IPS-NIHi7 (cell line): ENCODE measurements at regions not wholly inside any gene's neighbourhood (a gene's known extent, or its start where the extent isn't known, plus 50 kb on each side); places are given as distances from the start of the nearest gene placed in this dataset.
"Not testable (repeated sequence)": the region's sequence is repeated elsewhere in the genome, so short reads cannot be mapped to it uniquely, and the experiment has no call there.

ENCODE experiments used
- DNase-seq: peaks from one replicate; pipeline ENCODE4 v3.0.0; 2012; ENCODE audit warnings: mixed read lengths; ENCODE audit errors: extremely low spot score

GRCh38 chr11:71332447-71332846 is 80.1 kb upstream of the SHANK2 start:
- DNase-seq = no peak

GRCh38 chr11:71332046-71332445 is 79.7 kb upstream of the SHANK2 start:
- DNase-seq = no peak

DNA sequence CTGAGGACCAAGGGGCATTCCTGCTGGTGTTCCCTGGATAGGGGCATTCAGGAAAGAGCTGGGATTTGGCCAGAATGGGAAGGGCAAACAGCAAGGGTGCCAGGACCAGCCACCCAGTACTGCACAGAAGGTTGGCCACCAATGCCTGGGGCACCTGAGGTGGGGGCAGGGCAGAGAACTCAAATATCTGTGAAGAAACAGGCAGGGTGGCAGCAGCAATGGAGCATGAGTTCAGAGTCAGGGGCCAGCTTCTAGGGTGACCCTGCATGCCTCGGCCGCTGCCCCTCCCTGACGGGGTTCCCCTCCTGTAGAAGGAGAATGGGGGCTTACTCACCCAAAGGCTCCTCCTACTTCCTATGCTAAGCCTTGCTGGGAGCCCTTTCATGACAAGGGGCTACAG is 79.3 kb upstream of the SHANK2 start:
- no peak for DNase-seq

DNA sequence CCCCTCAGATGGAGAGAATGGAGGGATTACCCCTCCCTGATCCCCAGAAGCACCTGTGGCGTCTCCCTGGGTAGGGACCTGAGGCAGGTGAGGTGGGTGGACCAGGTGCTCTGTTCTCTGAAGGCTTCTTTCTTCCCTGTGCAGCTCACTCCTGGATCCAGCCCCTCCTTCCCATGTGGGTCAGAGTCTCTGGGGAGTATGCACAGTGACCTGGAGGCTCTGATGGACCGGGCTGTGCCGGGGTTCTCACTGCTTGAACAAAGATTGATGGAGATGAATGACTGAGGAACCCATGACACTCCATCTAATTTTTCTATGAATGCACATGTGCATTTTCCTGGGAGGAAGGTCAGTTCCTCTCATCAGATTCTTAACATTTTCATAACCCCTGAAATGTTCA is 78.6 kb upstream of the SHANK2 start:
- DNase-seq = no peak

DNA sequence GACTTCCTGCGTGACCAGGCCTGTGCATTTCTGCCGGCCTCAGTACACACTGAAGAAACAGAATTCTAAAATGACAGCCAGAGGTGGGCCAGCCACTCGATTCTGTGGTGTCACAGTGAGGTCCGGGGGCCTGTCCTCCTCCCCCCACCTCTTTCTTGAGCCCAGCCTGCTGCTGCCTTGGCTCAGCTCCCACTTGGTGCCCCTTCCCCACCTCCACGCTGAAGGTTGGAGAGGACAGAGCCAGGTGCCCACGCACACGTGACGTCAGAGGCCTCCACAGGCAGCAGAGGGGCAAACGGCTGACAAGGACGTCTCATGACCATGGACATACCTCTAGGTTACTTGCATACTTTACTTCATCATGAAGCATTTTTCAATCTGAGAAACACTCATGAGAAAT is 78.0 kb upstream of the SHANK2 start:
- no peak for DNase-seq

DNA sequence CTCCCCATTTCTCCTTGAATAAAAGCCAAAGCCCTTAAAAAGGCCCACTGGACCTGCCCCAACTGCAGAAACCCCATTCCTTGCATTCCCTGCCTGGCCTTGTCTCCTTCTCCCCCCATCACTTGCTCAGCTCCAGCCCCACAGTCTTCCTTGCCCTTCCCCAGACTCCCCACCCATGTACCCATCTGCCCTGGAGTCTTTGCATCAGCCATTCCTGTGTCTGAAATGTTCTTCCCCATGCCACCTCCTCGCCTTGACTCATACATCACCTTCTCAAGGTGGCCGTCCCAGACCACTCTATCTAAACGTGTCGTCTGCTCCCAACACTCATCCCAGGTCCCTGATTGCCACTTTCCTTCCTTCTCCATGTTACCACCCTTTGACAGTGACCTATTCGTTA is 77.4 kb upstream of the SHANK2 start:
- no peak for DNase-seq

GRCh38 chr11:71329165-71329510 is 76.8 kb upstream of the SHANK2 start:
- no peak for DNase-seq

DNA sequence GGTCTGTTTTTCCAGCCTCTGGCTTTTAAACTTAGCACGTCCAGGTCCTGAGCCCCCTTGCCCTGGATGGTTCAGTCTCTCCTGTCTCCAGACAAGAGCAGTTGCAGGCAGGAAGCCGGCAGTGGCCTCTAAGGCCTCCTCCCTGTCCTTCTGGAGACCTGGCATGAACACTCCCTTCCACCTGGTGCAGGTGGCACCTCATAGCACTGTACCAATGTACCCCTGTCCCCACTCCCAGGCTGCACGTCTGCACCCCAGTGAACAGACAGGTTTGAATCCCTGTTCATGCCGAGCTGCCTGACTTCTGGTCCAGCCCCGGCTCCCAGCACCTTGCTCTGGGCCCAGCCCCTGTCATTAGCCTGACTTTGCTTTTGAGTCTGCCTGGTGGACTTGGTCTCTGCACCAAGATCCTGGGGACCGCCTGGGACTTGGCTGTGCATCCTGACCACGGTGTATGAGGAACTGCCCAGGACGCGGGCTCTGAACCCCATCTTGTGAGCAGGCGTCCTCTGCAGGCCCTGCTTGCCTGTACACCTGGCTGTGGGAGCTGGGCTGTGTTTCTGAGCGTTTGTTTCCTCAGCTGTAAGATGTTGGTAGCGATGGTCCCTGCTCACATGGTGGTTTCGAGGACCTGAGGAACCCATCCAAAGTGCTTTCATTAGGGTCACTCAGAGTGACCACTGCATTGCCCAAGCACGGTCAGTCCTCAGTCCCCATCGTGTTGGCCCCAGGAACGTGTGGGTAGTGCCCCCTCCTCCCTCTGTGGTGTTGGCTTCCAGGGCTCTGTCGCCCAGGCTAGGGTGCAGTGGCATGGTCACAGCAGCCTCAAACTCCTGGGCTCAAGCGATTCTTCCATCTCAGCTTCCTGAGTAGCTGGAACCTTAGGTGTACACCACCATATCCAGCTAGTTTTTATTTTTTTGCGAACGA is 75.0 kb upstream of the SHANK2 start:
- DNase-seq = no peak

GRCh38 chr11:71326328-71326940 is 74.1 kb upstream of the SHANK2 start:
- DNase-seq = no peak

GRCh38 chr11:71325418-71326327 is 73.3 kb upstream of the SHANK2 start:
- no peak for DNase-seq

DNA sequence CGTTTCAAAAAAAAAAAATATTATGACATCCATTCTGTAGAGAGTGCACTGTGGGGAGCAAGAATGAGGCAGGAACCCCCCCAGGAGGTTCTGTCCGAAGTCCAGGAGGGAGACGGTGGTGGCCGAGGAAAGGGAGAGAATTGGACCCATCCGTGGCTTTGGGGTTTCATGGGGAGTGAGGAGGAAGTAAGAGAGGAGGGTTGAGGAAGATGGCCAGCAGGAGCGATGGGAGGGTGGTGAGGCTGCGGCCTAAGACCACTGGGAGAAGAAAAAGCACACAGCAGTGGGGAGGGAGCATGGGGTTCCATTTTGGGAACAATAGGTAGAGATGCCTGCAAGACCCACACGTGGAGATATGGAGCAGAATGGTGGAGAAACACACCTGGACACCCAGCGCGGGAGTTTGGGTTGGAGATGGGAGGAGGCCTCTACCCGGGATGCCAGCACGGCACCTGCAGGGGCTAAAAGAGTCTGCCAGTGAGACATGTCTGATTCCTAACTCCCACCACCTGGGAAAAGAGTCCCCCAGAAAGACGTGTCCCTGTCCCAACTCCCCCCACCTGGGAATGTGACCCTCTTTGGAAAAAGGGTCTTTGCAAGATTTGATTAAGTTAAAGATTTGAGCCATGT is 72.5 kb upstream of the SHANK2 start:
- DNase-seq = no peak

DNA sequence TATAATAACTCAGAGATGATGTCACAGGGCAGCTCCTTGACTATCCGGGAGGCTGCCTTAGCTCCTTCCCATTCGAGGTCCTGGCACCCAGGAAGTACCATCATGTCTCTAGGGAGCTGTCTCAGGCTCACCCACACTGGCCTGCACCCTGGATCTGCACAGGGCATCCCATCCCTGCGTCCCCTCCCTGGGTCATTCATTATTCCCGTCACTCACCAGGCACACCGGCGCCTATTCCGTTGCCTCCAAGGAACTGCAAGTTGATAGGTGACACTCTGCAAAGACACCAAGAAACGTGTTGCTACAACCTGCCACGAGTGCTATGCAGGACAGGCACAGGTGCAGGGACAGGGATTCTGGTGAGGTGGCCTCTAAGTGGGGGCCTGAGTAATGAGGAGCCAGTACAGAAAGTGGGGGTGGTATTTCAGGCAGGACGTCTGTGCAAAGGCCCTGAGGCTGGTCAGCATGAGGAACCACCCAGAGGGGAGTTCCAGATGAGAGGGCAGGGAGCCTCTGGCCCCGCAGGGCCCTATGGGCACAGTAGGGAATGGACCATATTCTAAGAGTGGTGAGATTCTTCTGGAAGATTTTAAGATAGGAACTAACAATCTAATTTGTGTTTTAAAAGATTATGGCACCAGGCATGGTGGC is 71.6 kb upstream of the SHANK2 start:
- no peak for DNase-seq

DNA sequence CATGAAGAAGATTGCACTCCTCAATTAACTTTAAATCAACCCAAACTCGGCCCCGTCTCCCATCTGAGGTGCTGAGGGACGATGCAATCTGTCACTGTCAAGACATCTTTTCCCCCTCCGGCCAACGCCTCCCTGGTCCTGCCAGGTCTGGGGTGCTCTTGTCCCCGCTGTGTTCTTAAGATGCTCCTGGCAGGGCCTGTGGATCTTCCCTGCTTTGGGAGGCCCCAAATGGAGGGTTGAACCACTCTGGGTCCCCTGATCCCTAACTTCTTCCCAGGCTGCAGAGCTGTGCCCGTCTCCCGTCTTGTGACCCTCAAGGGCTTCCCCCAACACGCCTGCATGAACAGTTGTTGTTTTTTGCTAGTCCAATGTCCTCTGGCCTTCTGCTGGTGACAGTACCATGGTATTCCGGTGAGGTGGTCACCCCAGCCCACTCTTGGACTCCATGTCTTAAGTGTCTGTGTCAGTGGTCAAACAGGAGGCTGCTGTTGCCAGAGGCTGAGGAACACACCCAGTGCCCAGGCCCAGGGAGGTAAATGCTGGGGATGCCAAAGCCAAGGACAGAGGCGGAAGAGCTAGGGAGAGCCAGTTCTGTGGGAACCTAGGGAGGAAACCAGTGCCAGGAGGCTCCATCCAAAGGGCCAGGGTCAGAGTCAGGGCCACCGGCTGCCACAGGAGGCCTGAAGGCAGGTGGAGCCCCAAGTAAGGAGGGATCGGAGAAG is 70.6 kb upstream of the SHANK2 start:
- DNase-seq = no peak

GRCh38 chr11:71322192-71322735 is 69.9 kb upstream of the SHANK2 start:
- DNase-seq = no peak

DNA sequence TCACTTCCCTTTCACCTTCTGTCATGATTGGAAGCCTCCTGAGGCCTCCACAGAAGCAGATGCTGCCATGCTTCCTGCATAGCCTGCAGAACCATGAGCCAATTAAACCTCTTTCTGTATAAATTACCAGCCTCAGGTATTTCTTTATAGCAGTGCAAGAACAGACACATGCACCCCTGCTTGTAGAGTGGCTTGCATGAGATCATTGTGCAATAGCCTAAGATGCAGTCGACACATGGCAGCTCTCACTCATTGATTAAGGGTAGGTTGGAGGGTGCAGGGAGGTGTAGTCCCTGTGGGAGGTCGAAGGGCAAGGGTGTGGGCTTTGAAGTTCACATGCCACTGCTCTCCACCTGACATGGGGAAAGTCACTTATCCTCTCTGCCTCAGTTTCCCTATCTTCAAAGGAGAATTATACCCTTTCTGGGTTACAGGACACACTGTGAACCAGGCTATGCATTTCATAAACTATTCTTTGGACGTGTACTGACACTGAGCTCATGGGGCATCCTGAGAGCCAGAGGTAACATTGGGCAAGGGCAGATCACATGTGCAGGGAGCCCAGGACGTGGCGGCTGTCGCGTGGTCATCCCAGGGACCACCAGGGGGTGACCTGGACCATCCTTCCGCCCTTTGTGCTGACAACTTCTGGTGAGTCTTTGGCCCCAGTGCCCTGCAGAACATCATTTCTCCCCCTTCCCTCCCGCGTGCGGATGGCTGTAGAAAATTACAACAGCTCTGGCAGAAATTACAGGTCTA is 69.2 kb upstream of the SHANK2 start:
- DNase-seq = no peak

- DNase-seq = no peak
Observed at GRCh38 chr11:71316701-71317100, 64.3 kb upstream of the SHANK2 start.

- not testable (repeated sequence) for DNase-seq
Observed at GRCh38 chr11:71312616-71313015, 60.2 kb upstream of the SHANK2 start.

GRCh38 chr11:71311928-71312510 is 59.6 kb upstream of the SHANK2 start:
- DNase-seq = no peak
